ENCODE measurements at regions not wholly inside any gene's neighbourhood (a gene's known extent, or its start where the extent isn't known, plus 50 kb on each side); places are given as distances from the start of the nearest gene placed in this dataset.

DNA sequence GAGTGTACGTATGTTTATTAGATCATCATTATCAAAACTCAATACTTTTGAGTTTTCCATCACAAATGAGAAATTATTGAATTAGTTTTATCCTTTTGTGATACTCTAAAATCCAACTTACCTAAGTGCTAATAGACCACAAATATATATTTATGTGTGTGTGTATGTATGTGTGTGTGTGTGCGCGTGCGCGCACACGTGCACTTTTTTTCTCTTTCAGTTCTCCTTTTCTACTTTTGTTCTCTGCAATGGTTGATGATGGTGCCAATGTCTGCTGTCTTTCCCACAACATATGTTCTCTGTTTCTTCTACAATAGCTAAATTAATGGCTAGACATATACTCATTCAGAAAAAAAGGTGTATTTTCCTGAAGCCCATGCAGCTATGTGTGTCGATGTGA, 571.6 kb upstream of the ARPP21 start:
- TF ChIP-seq, protein P1, sequence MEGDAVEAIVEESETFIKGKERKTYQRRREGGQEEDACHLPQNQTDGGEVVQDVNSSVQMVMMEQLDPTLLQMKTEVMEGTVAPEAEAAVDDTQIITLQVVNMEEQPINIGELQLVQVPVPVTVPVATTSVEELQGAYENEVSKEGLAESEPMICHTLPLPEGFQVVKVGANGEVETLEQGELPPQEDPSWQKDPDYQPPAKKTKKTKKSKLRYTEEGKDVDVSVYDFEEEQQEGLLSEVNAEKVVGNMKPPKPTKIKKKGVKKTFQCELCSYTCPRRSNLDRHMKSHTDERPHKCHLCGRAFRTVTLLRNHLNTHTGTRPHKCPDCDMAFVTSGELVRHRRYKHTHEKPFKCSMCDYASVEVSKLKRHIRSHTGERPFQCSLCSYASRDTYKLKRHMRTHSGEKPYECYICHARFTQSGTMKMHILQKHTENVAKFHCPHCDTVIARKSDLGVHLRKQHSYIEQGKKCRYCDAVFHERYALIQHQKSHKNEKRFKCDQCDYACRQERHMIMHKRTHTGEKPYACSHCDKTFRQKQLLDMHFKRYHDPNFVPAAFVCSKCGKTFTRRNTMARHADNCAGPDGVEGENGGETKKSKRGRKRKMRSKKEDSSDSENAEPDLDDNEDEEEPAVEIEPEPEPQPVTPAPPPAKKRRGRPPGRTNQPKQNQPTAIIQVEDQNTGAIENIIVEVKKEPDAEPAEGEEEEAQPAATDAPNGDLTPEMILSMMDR (IDR thresholded peaks at IDR 0.05 in 8 of 11, conservative IDR thresholded peaks at IDR 0.05 in 3 of 11): no peak
- no peak for TF ChIP-seq POLR2A (IDR thresholded peaks at IDR 0.05)
- TF ChIP-seq POLR2AphosphoS5 (IDR thresholded peaks at IDR 0.05): no peak

DNA sequence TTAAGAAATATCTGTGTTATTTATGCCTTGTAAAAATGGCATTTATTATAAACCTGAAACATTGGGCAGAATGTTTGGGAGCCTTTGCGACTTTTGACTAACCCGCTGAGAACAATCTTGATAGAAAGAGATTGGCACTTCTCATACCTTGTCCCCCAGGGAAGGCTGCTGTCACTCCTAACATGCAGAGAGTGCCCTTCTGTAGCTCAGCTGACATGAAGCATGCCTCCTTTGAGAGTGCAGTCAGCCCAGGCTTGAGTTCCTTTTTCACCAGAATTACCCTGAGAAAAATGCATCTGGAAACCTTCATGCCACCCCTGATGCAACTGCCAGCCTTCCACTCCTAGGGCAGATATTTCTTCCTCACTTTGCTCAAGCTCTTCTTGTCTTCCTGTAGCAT, 569.2 kb upstream of the ARPP21 start:
- intact Hi-C loops (cut with DNase I; ENCODE audit: low total_unique reads): no loop called here
- H3K27ac ChIP-seq: no peak overlapping the region
- no peak for TF ChIP-seq POLR2AphosphoS5 (IDR thresholded peaks at IDR 0.05)
- TF ChIP-seq, protein P1 (IDR thresholded peaks at IDR 0.05 in 8 of 11, conservative IDR thresholded peaks at IDR 0.05 in 3 of 11): no peak
- TF ChIP-seq POLR2A (IDR thresholded peaks at IDR 0.05): no peak
- no peaks in the 10 kb centered on the region for H3K4me1 ChIP-seq
- no peak for DNase-seq
- no peaks in the 10 kb centered on the region for H3K9me3 ChIP-seq
- H3K36me3 ChIP-seq: no peaks in the 10 kb centered on the region
- WGBS, 5 donors: 89 to 98% (median 94%) methylated on average over 2 of the region's 2 CpGs
- H3K4me3 ChIP-seq: no peak overlapping the region
- no peaks in the 10 kb centered on the region for H3K27me3 ChIP-seq (replicated peaks in 1 of 7)

More for the DNA sequence above, 571.6 kb upstream of the ARPP21 start:
- H3K4me3 ChIP-seq: no peak overlapping the region
- no peaks in the 10 kb centered on the region for H3K4me1 ChIP-seq
- 90 to 95% (median 92%) methylated on average over 7 of the region's 7 CpGs for WGBS, 5 donors
- H3K9me3 ChIP-seq: no peaks in the 10 kb centered on the region
- H3K27ac ChIP-seq: no peak overlapping the region
- intact Hi-C loops (cut with DNase I; ENCODE audit: low total_unique reads): no loop called here
- no peak for DNase-seq
- H3K36me3 ChIP-seq: no peaks in the 10 kb centered on the region
- H3K27me3 ChIP-seq (replicated peaks in 1 of 7): no peaks in the 10 kb centered on the region

DNA sequence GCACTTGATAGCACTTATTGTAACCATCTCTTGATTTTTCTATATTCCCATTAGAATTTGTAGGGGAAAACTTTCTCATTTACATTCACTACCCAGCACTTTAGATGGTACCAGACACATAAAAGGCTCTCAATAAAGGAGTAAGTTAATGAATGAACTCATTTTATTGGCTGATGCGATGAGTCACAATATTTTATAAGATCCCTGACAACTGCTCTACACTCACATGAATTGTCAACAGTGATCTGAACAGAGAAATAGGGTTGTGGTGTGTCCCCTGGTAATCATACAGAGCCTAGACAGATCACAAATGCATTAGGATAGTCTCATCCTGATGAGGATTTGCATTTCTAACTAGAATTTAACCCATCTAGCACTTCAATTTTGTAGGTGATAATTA, 567.6 kb upstream of the ARPP21 start:
- WGBS, 5 donors: 76 to 92% (median 83%) methylated on average over 1 of the region's 1 CpG
- no peaks in the 10 kb centered on the region for H3K4me1 ChIP-seq
- no peak overlapping the region for H3K4me3 ChIP-seq
- TF ChIP-seq, protein P1 (IDR thresholded peaks at IDR 0.05 in 8 of 11, conservative IDR thresholded peaks at IDR 0.05 in 3 of 11): no peak
- TF ChIP-seq POLR2AphosphoS5 (IDR thresholded peaks at IDR 0.05) (no peak), POLR2A (IDR thresholded peaks at IDR 0.05) (no peak)
- H3K27ac ChIP-seq: no peak overlapping the region
- H3K27me3 ChIP-seq (replicated peaks in 1 of 7): no peaks in the 10 kb centered on the region
- H3K36me3 ChIP-seq: no peaks in the 10 kb centered on the region
- H3K9me3 ChIP-seq: no peaks in the 10 kb centered on the region
- intact Hi-C loops (cut with DNase I; ENCODE audit: low total_unique reads): no loop called here
- DNase-seq: no peak

DNA sequence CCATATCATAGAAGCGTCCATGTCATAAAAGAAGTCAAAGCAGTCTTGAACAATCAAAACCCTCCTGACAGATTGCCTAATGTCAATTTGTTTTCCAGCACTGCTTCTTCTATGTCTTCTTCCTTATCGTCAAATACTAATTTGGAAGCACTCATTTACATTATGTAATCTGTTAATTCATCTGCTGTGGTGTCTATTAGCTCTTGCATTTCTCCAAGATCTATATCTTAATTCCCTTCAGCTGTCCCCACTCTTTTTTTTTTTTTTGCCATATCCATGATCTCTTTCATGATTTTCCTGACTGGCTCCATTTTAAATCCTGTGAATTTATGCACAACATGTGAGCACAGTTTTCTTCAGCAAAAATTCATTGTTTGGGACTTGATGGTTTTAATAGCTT, 560.5 kb upstream of the ARPP21 start:
- intact Hi-C loops (cut with DNase I; ENCODE audit: low total_unique reads): no loop called here
- H3K27me3 ChIP-seq (replicated peaks in 1 of 7): no peaks in the 10 kb centered on the region
- no peaks in the 10 kb centered on the region for H3K36me3 ChIP-seq
- H3K9me3 ChIP-seq: no peaks in the 10 kb centered on the region
- H3K4me1 ChIP-seq: no peaks in the 10 kb centered on the region
- TF ChIP-seq, protein P1 (IDR thresholded peaks at IDR 0.05 in 8 of 11, conservative IDR thresholded peaks at IDR 0.05 in 3 of 11): no peak
- TF ChIP-seq POLR2AphosphoS5 (IDR thresholded peaks at IDR 0.05): no peak
- no peak for TF ChIP-seq POLR2A (IDR thresholded peaks at IDR 0.05)
- WGBS, 5 donors: 76 to 93% (median 89%) methylated on average over 2 of the region's 2 CpGs
- DNase-seq: no peak
- H3K27ac ChIP-seq: no peak overlapping the region
- H3K4me3 ChIP-seq: no peak overlapping the region

Measured in spleen (tissue), 11 donors.